ENCODE measurements at regions not wholly inside any gene's neighbourhood (a gene's known extent, or its start where the extent isn't known, plus 50 kb on each side); places are given as distances from the start of the nearest gene placed in this dataset.

- no peak for TF ChIP-seq CTCF (IDR thresholded peaks at IDR 0.05)
- no peak for TF ChIP-seq ZFX (IDR thresholded peaks at IDR 0.05; ENCODE audit: borderline replicate concordance)
Measured at GRCh38 chr6:139970591-139970991, 596.1 kb upstream of the CITED2 start.
